ENCODE measurements at regions not wholly inside any gene's neighbourhood (a gene's known extent, or its start where the extent isn't known, plus 50 kb on each side); places are given as distances from the start of the nearest gene placed in this dataset.
"Not testable (repeated sequence)": the region's sequence is repeated elsewhere in the genome, so short reads cannot be mapped to it uniquely, and the experiment has no call there.

DNA sequence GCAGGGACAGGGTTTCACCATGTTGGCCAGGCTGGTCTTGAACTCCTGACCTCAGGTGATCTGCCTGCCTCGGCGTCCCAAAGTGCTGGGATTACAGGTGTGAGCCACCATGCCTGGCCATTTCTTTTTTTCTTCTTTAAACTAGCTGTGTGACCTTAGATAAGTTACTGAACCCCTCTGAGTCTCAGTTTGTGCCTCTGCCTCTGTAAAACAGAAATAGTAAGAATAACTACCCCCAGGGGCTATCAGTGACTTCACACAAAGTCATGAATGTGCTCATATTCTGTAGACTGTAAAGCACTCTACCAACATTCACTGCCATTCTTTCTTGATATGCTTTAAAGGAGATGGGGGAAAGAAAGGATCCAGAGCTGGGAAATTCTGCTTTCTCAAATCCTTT, 120.7 kb downstream of the RPLP1 start:
- TF ChIP-seq, protein P1, sequence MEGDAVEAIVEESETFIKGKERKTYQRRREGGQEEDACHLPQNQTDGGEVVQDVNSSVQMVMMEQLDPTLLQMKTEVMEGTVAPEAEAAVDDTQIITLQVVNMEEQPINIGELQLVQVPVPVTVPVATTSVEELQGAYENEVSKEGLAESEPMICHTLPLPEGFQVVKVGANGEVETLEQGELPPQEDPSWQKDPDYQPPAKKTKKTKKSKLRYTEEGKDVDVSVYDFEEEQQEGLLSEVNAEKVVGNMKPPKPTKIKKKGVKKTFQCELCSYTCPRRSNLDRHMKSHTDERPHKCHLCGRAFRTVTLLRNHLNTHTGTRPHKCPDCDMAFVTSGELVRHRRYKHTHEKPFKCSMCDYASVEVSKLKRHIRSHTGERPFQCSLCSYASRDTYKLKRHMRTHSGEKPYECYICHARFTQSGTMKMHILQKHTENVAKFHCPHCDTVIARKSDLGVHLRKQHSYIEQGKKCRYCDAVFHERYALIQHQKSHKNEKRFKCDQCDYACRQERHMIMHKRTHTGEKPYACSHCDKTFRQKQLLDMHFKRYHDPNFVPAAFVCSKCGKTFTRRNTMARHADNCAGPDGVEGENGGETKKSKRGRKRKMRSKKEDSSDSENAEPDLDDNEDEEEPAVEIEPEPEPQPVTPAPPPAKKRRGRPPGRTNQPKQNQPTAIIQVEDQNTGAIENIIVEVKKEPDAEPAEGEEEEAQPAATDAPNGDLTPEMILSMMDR (IDR thresholded peaks at IDR 0.05), result not testable (repeated sequence)
- TF ChIP-seq POLR2A (IDR thresholded peaks at IDR 0.05), result not testable (repeated sequence)
